ENCODE measurements at regions not wholly inside any gene's neighbourhood (a gene's known extent, or its start where the extent isn't known, plus 50 kb on each side); places are given as distances from the start of the nearest gene placed in this dataset.
A peak's percentile ranks its signal among the peaks of the same experiment; 100 is the strongest.

- Histone ChIP-seq H3K27ac (ENCODE audit: poor library complexity, severe bottlenecking) (no peak overlapping the region), H3K9me3 (ENCODE audit: severe bottlenecking) (no peaks in the 10 kb centered on the region), H3K36me3 (ENCODE audit: low read depth) (no peaks in the 10 kb centered on the region), H3K27me3 (ENCODE audit: insufficient read depth, poor library complexity, severe bottlenecking) (peaks cover 2% of the 10 kb centered on the region), H3K4me3 (ENCODE audit: severe bottlenecking) (no peak overlapping the region), H3K4me1 (ENCODE audit: insufficient read depth, poor library complexity, severe bottlenecking) (no peaks in the 10 kb centered on the region)
- ATAC-seq (ENCODE audit: low read depth) (no peak), DNase-seq (ENCODE audit: low spot score) (no peak)
- no peak for TF ChIP-seq CTCF (IDR thresholded peaks at IDR 0.05; ENCODE audit: poor library complexity, severe bottlenecking)
Observed at GRCh38 chr1:38560457-38560856, 299.1 kb downstream of the RRAGC start.

- TF ChIP-seq CTCF (IDR thresholded peaks at IDR 0.05; ENCODE audit: poor library complexity, severe bottlenecking) = no peak
- peak; percentile 66; the same call in 2 of the 3 replicates for ATAC-seq (ENCODE audit: low read depth)
- Histone ChIP-seq H3K4me3 (ENCODE audit: severe bottlenecking) (no peak overlapping the region), H3K27ac (ENCODE audit: poor library complexity, severe bottlenecking) (no peak overlapping the region), H3K27me3 (ENCODE audit: insufficient read depth, poor library complexity, severe bottlenecking) (no peaks in the 10 kb centered on the region), H3K36me3 (ENCODE audit: low read depth) (no peaks in the 10 kb centered on the region), H3K4me1 (ENCODE audit: insufficient read depth, poor library complexity, severe bottlenecking) (no peaks in the 10 kb centered on the region), H3K9me3 (ENCODE audit: severe bottlenecking) (no peaks in the 10 kb centered on the region)
- no peak for DNase-seq (ENCODE audit: low spot score)
Observed at GRCh38 chr1:38559446-38560165, 300.0 kb downstream of the RRAGC start.

- Histone ChIP-seq H3K9me3 (ENCODE audit: severe bottlenecking) (no peaks in the 10 kb centered on the region), H3K4me1 (ENCODE audit: insufficient read depth, poor library complexity, severe bottlenecking) (no peaks in the 10 kb centered on the region), H3K27me3 (ENCODE audit: insufficient read depth, poor library complexity, severe bottlenecking) (no peaks in the 10 kb centered on the region), H3K36me3 (ENCODE audit: low read depth) (no peaks in the 10 kb centered on the region), H3K4me3 (ENCODE audit: severe bottlenecking) (no peak overlapping the region), H3K27ac (ENCODE audit: poor library complexity, severe bottlenecking) (no peak overlapping the region)
- DNase-seq (ENCODE audit: low spot score) = no peak
- ATAC-seq (ENCODE audit: low read depth) = no peak
- no peak for TF ChIP-seq CTCF (IDR thresholded peaks at IDR 0.05; ENCODE audit: poor library complexity, severe bottlenecking)
Observed at GRCh38 chr1:38558500-38559445, 300.8 kb downstream of the RRAGC start.

- no peaks in the 10 kb centered on the region for H3K4me1 ChIP-seq (ENCODE audit: insufficient read depth, poor library complexity, severe bottlenecking)
- ATAC-seq (ENCODE audit: low read depth) (no peak), DNase-seq (ENCODE audit: low spot score) (no peak)
- no peak for TF ChIP-seq CTCF (IDR thresholded peaks at IDR 0.05; ENCODE audit: poor library complexity, severe bottlenecking)
- no peak overlapping the region for H3K27ac ChIP-seq (ENCODE audit: poor library complexity, severe bottlenecking)
- no peaks in the 10 kb centered on the region for H3K36me3 ChIP-seq (ENCODE audit: low read depth)
- H3K9me3 ChIP-seq (ENCODE audit: severe bottlenecking) = no peaks in the 10 kb centered on the region
- H3K4me3 ChIP-seq (ENCODE audit: severe bottlenecking) = no peak overlapping the region
- no peaks in the 10 kb centered on the region for H3K27me3 ChIP-seq (ENCODE audit: insufficient read depth, poor library complexity, severe bottlenecking)
Observed at GRCh38 chr1:38558055-38558454, 301.5 kb downstream of the RRAGC start.

All from RWPE2 (cell line).